Panc1 (cell line): ENCODE measurements at regions not wholly inside any gene's neighbourhood (a gene's known extent, or its start where the extent isn't known, plus 50 kb on each side); places are given as distances from the start of the nearest gene placed in this dataset.

Experiments used
- ATAC-seq: fragments of 200-7000 bp; cut with Tn5 transposase; 2 replicates; pipeline ENCODE4 v1.9.1; 2020; ENCODE audit warnings: mild to moderate bottlenecking, moderate library complexity
- BruUV-seq: library from RNA; stranded (reverse); fragments of 400-500 nt; replicated peaks from 2 replicates; lab custom pipeline; 2021; lab: Mats Ljungman, UMichigan
- CTCF ChIA-PET: fragments of 300-600 bp; sonication (Branson Sonifier 250); formaldehyde crosslinking; loops from one replicate; lab custom pipeline; 2022; ENCODE audit warnings: antibody characterized with exemption; lab: Charles Lee
- POLR2A ChIA-PET: fragments of 300-600 bp; sonication (Branson Sonifier 250); formaldehyde crosslinking; loops from one replicate; lab custom pipeline; 2022; ENCODE audit warnings: antibody characterized with exemption; lab: Charles Lee
- DNase-seq: peaks from one replicate; pipeline ENCODE4 v3.0.0-alpha.2; 2010; ENCODE audit warnings: low read depth, low spot score
- H3K27ac ChIP-seq: 2 replicates; pipeline ENCODE4 v1.5.1; 2011; ENCODE audit warnings: mild to moderate bottlenecking, low read length, inconsistent platforms
- H3K27me3 ChIP-seq: fragments of 200-500 bp; sonication (Bioruptor generic); 2 replicates; pipeline ENCODE4 v1.6.0; 2014; ENCODE audit warnings: low read length, inconsistent platforms; ENCODE audit not compliant: control insufficient read depth, insufficient read depth
- H3K36me3 ChIP-seq: fragments of 200-500 bp; sonication (Bioruptor generic); 2 replicates; pipeline ENCODE4 v1.5.1; 2014; ENCODE audit warnings: inconsistent platforms, mild to moderate bottlenecking, low read length, moderate library complexity; ENCODE audit not compliant: control insufficient read depth, insufficient read depth
- H3K4me1 ChIP-seq: 2 replicates; pipeline ENCODE4 v1.5.1; 2011; ENCODE audit warnings: inconsistent platforms, mild to moderate bottlenecking, low read length, moderate library complexity; ENCODE audit not compliant: control insufficient read depth, insufficient read depth
- H3K4me3 ChIP-seq, 2 experiments: 2 replicates each; pipeline ENCODE4 v1.5.1; 2011 to 2012; ENCODE audit warnings: low read depth in 2 of 2, low read length in 2 of 2, mild to moderate bottlenecking in 2 of 2, inconsistent platforms in 1 of 2, moderate library complexity in 1 of 2
- H3K9me3 ChIP-seq: fragments of 200-500 bp; sonication (Bioruptor generic); 2 replicates; pipeline ENCODE4 v1.5.1; 2014; ENCODE audit warnings: low read depth, mild to moderate bottlenecking, inconsistent platforms, low read length, moderate library complexity; ENCODE audit not compliant: control insufficient read depth, insufficient read depth
- POLR2AphosphoS5 ChIP-seq: IDR thresholded peaks from 2 replicates; pipeline ENCODE4 v1.6.1; 2012; ENCODE audit warnings: mild to moderate bottlenecking, low read depth, low read length, moderate library complexity
- SIN3A ChIP-seq: IDR thresholded peaks from 2 replicates; pipeline ENCODE4 v1.6.1; 2012; ENCODE audit warnings: low read depth, mild to moderate bottlenecking, low read length, moderate library complexity, borderline replicate concordance; ENCODE audit not compliant: insufficient read depth
- TCF7L2 ChIP-seq: IDR thresholded peaks from 2 replicates; pipeline ENCODE4 v1.6.1; 2011; ENCODE audit warnings: mild to moderate bottlenecking, low read depth, low read length, inconsistent platforms
- in situ Hi-C: cut with HindIII; loops from 2 replicates; pipeline ENCODE4 v1.10.0; 2016; ENCODE audit warnings: low sequenced_read_pairs, low pct_unique_long_range_greater_than_20kb
- intact Hi-C: fragments of 100-400 bp; cut with micrococcal nuclease; formaldehyde crosslinking; loops from one replicate; pipeline ENCODE4 v1.10.0; 2022; ENCODE audit not compliant: unreplicated experiment
- TF ChIP-seq, protein P1 (sequence below), 2 experiments: IDR thresholded peaks; 2 replicates each; pipeline ENCODE4 v1.6.1; 2011 to 2012; ENCODE audit warnings: low read depth in 2 of 2, control low read depth in 1 of 2, low read length in 1 of 2, mild to moderate bottlenecking in 1 of 2, moderate library complexity in 1 of 2; ENCODE audit not compliant: insufficient read depth in 1 of 2
- TF ChIP-seq, protein P2 (sequence below): fragments of 450-650 bp; IDR thresholded peaks from 2 replicates; pipeline ENCODE4 v1.5.1; 2017; ENCODE audit warnings: mild to moderate bottlenecking

DNA sequence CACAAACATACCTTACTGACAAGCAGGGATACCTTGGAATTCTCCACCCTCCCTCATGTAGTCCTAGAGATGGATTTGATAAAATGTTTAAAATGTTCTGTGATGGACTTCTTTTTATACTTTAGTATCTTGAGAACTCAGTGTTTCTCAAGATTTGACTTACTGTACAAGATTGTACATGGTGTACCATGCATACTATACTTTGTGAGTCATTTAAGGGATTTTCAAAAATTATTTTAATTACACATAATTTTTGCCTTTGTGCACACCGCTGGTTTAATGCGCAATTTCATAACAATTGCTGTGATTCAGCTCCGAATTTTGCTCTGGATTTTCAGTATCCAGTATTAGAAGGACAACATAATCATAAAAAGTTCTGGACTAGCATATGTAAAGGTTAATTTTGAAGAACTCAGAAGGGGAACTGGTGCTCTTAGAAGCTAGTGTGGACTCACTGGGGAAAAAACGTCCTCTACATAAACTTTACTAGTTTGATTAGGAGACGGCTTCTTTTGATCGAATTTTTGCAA is 78.6 kb upstream of the ACSL3 start:
- intact Hi-C loops = no loop called here
- BruUV-seq = no TSS peak

DNA sequence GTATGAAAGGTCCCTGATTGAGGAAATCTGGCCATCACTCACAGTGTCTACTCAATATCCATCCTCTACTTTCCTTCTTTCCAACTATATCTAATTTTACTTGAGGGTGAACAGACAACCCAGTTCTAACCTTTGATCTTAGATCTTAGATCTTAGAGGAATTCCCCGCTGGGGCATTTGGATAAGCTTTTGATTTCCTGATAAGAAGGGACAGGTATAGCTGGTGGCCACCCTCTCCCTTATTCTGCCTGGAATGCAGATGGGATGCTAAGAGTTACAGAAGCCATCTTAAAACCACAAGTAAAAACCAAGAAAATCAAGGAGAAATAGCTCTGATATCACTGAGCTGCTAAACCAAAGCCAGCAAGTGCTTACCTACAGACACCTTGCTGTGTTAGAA is 77.2 kb upstream of the ACSL3 start:
- TF ChIP-seq, protein P1, sequence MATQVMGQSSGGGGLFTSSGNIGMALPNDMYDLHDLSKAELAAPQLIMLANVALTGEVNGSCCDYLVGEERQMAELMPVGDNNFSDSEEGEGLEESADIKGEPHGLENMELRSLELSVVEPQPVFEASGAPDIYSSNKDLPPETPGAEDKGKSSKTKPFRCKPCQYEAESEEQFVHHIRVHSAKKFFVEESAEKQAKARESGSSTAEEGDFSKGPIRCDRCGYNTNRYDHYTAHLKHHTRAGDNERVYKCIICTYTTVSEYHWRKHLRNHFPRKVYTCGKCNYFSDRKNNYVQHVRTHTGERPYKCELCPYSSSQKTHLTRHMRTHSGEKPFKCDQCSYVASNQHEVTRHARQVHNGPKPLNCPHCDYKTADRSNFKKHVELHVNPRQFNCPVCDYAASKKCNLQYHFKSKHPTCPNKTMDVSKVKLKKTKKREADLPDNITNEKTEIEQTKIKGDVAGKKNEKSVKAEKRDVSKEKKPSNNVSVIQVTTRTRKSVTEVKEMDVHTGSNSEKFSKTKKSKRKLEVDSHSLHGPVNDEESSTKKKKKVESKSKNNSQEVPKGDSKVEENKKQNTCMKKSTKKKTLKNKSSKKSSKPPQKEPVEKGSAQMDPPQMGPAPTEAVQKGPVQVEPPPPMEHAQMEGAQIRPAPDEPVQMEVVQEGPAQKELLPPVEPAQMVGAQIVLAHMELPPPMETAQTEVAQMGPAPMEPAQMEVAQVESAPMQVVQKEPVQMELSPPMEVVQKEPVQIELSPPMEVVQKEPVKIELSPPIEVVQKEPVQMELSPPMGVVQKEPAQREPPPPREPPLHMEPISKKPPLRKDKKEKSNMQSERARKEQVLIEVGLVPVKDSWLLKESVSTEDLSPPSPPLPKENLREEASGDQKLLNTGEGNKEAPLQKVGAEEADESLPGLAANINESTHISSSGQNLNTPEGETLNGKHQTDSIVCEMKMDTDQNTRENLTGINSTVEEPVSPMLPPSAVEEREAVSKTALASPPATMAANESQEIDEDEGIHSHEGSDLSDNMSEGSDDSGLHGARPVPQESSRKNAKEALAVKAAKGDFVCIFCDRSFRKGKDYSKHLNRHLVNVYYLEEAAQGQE (IDR thresholded peaks at IDR 0.05; ENCODE audit: insufficient read depth in 1 of 2, low read depth in 2 of 2, low read length in 1 of 2) = no peak
- no peaks in the 10 kb centered on the region for H3K9me3 ChIP-seq
- intact Hi-C loops = no loop called here
- DNase-seq (no peak), ATAC-seq (no peak)
- no peak overlapping the region for H3K4me3 ChIP-seq
- no TSS peak for BruUV-seq
- no peaks in the 10 kb centered on the region for H3K4me1 ChIP-seq
- ChIA-PET POLR2A (no interaction called here), CTCF (no interaction called here)
- no peaks in the 10 kb centered on the region for H3K36me3 ChIP-seq
- peaks cover 2% of the 10 kb centered on the region; the same call in 1 of the 2 replicates for H3K27me3 ChIP-seq
- in situ Hi-C loops = no loop called here
- no peak overlapping the region for H3K27ac ChIP-seq

More for the DNA sequence above, 78.6 kb upstream of the ACSL3 start:
- TF ChIP-seq POLR2AphosphoS5 = no peak
- TF ChIP-seq, protein P2, sequence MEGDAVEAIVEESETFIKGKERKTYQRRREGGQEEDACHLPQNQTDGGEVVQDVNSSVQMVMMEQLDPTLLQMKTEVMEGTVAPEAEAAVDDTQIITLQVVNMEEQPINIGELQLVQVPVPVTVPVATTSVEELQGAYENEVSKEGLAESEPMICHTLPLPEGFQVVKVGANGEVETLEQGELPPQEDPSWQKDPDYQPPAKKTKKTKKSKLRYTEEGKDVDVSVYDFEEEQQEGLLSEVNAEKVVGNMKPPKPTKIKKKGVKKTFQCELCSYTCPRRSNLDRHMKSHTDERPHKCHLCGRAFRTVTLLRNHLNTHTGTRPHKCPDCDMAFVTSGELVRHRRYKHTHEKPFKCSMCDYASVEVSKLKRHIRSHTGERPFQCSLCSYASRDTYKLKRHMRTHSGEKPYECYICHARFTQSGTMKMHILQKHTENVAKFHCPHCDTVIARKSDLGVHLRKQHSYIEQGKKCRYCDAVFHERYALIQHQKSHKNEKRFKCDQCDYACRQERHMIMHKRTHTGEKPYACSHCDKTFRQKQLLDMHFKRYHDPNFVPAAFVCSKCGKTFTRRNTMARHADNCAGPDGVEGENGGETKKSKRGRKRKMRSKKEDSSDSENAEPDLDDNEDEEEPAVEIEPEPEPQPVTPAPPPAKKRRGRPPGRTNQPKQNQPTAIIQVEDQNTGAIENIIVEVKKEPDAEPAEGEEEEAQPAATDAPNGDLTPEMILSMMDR = no peak
- Histone ChIP-seq H3K4me3 (no peak overlapping the region), H3K9me3 (no peaks in the 10 kb centered on the region), H3K36me3 (no peaks in the 10 kb centered on the region), H3K27ac (no peak overlapping the region), H3K27me3 (peaks cover 2% of the 10 kb centered on the region; the same call in 1 of the 2 replicates), H3K4me1 (no peaks in the 10 kb centered on the region)
- ATAC-seq (no peak), DNase-seq (no peak)
- POLR2A ChIA-PET = interaction anchor here (0.5 kb wide), 1 partner anchor 15 kb away, joined by 5 read pairs; no protein-coding TSS in a partner anchor
- in situ Hi-C loops = no loop called here
- CTCF ChIA-PET = no interaction called here

DNA sequence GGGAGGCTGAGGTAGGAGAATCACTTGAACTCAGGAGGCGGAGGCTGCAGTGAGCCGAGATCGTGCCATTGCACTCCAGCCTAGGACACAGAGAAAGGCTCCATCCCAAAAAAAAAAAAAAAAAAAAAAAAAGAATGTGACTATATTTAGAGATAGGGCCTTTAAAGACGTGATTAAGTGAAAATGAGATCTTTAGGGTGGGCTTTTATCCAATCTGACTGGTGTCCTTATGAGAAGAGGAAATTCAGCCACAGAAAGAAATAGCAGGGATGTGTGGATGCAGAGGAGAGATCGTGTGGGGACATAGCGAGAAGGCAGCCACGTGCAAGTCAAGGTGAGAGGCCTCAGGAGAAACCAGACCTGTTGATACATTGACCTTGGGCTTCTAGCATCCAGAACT is 69.9 kb upstream of the ACSL3 start:
- no peak overlapping the region for H3K4me3 ChIP-seq
- intact Hi-C loops = no loop called here
- POLR2A ChIA-PET = no interaction called here
- H3K27ac ChIP-seq = no peak overlapping the region
- H3K36me3 ChIP-seq = no peaks in the 10 kb centered on the region
- no TSS peak for BruUV-seq
- H3K9me3 ChIP-seq = no peaks in the 10 kb centered on the region
- DNase-seq (no peak), ATAC-seq (no peak)
- H3K4me1 ChIP-seq = no peaks in the 10 kb centered on the region
- CTCF ChIA-PET = no interaction called here
- TF ChIP-seq POLR2AphosphoS5 (no peak), TCF7L2 (no peak), SIN3A (no peak)
- H3K27me3 ChIP-seq = no peaks in the 10 kb centered on the region
- in situ Hi-C loops = no loop called here
